Peyer's patch (tissue), 4 donors: ENCODE measurements at regions not wholly inside any gene's neighbourhood (a gene's known extent, or its start where the extent isn't known, plus 50 kb on each side); places are given as distances from the start of the nearest gene placed in this dataset.
"Not testable (repeated sequence)": the region's sequence is repeated elsewhere in the genome, so short reads cannot be mapped to it uniquely, and the experiment has no call there.

Experiments
- DNase-seq, 3 donors: peaks; one replicate each; pipeline ENCODE4 v3.0.0-alpha.2; 2017 to 2019
- H3K27ac ChIP-seq, 4 donors: fragments of 200-600 bp; sonication (generic); one replicate each; pipeline ENCODE4 v1.5.1; 2016 to 2019
- H3K27me3 ChIP-seq, 2 donors: fragments of 200-600 bp; sonication (generic); one replicate each; pipeline ENCODE4 v1.5.1; 2019
- H3K36me3 ChIP-seq, 3 donors: fragments of 200-600 bp; sonication (generic); one replicate each; pipeline ENCODE4 v1.5.1; 2016 to 2019
- H3K4me1 ChIP-seq, 4 donors: fragments of 200-600 bp; sonication (generic); one replicate each; pipeline ENCODE4 v1.5.1; 2016 to 2019
- H3K4me3 ChIP-seq, 4 donors: fragments of 200-600 bp; sonication (generic); 1 replicate in 3 of 4; 2 replicates in 1 of 4; pipeline ENCODE4 v1.5.1; 2016 to 2019; ENCODE audit warnings: mild to moderate bottlenecking in 1 of 4
- H3K9me3 ChIP-seq, 4 donors: fragments of 200-600 bp; sonication (generic); one replicate each; pipeline ENCODE4 v1.5.1; 2016 to 2019; ENCODE audit warnings: mild to moderate bottlenecking in 1 of 4
- POLR2A ChIP-seq, 2 donors: fragments of 450-650 bp; IDR thresholded peaks; one replicate each; pipeline ENCODE4 v1.5.1; 2017; ENCODE audit warnings: antibody characterized with exemption in 2 of 2, mild to moderate bottlenecking in 2 of 2, moderate library complexity in 2 of 2
- TF ChIP-seq, protein P1 (sequence below), 6 experiments: fragments of 450-650 bp in 4 of 6; fragments of 200-600 bp in 2 of 6; sonication (generic) in 1 of 6; IDR thresholded peaks; one replicate each; pipeline ENCODE4 v1.5.1; 2017 to 2019; ENCODE audit warnings: antibody characterized with exemption in 6 of 6, mild to moderate bottlenecking in 3 of 6, moderate library complexity in 1 of 6

DNA sequence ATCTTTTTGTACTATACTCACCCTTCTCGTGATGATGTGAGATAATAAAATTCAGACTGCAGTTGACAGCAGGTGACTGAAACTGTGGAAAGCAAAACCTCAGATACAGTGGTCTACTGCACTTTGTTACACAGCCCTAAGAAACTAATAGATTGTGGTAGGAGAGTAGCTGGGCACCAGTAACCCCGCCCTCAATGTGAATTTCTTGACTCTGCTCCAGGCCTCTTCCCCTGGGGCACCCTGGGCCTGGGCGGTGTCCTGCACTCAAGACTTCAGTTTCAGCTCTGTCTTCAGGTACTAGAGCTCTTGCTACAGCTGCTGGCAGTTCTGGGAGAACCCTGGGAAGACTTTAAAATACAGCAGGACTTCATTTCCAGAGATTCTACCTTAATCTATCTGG, 197.6 kb upstream of the AVPR1A start:
- no peaks in the 10 kb centered on the region for H3K9me3 ChIP-seq
- H3K4me3 ChIP-seq = no peak overlapping the region
- no peak for TF ChIP-seq POLR2A (IDR thresholded peaks at IDR 0.05)
- TF ChIP-seq, protein P1, sequence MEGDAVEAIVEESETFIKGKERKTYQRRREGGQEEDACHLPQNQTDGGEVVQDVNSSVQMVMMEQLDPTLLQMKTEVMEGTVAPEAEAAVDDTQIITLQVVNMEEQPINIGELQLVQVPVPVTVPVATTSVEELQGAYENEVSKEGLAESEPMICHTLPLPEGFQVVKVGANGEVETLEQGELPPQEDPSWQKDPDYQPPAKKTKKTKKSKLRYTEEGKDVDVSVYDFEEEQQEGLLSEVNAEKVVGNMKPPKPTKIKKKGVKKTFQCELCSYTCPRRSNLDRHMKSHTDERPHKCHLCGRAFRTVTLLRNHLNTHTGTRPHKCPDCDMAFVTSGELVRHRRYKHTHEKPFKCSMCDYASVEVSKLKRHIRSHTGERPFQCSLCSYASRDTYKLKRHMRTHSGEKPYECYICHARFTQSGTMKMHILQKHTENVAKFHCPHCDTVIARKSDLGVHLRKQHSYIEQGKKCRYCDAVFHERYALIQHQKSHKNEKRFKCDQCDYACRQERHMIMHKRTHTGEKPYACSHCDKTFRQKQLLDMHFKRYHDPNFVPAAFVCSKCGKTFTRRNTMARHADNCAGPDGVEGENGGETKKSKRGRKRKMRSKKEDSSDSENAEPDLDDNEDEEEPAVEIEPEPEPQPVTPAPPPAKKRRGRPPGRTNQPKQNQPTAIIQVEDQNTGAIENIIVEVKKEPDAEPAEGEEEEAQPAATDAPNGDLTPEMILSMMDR (IDR thresholded peaks at IDR 0.05) = no peak
- no peaks in the 10 kb centered on the region for H3K4me1 ChIP-seq
- no peak overlapping the region for H3K27ac ChIP-seq
- no peaks in the 10 kb centered on the region for H3K36me3 ChIP-seq
- H3K27me3 ChIP-seq = no peaks in the 10 kb centered on the region
- DNase-seq = no peak

- DNase-seq, H3K9me3 ChIP-seq, H3K36me3 ChIP-seq, H3K27me3 ChIP-seq, H3K4me1 ChIP-seq, H3K27ac ChIP-seq, H3K4me3 ChIP-seq: not testable (repeated sequence)
These were observed 186.2 kb upstream of the AVPR1A start for GRCh38 chr12:63337158-63337557.

GRCh38 chr12:63326260-63326659, 175.3 kb upstream of the AVPR1A start:
- Histone ChIP-seq H3K4me1 (no peaks in the 10 kb centered on the region), H3K9me3 (no peaks in the 10 kb centered on the region), H3K27ac (no peak overlapping the region), H3K36me3 (no peaks in the 10 kb centered on the region), H3K27me3 (no peaks in the 10 kb centered on the region), H3K4me3 (no peak overlapping the region)
- TF ChIP-seq, protein P1 (IDR thresholded peaks at IDR 0.05) = no peak
- TF ChIP-seq POLR2A (IDR thresholded peaks at IDR 0.05) = no peak
- DNase-seq = no peak

DNA sequence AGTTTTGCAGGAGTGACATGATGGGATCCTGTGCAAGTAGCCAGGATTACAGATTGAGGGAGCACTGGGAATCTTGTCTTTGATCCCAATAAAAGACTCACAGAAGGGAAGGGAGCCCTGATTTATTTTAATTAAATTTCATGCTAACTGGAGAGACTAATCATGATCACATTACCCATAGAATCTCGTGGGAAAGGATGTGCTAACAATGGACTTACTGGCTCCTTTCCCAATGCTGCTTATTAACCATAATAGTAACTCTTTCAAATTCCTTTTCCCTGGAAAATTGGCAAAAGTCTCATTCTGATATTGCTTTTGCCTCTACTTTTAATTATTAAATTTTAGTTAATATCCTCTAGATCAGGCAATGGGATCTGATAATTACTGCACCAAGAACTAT, 174.8 kb upstream of the AVPR1A start:
- Histone ChIP-seq H3K9me3 (no peaks in the 10 kb centered on the region), H3K4me1 (no peaks in the 10 kb centered on the region), H3K36me3 (no peaks in the 10 kb centered on the region), H3K27me3 (no peaks in the 10 kb centered on the region), H3K4me3 (no peak overlapping the region), H3K27ac (no peak overlapping the region)
- TF ChIP-seq, protein P1 (IDR thresholded peaks at IDR 0.05) = no peak
- TF ChIP-seq POLR2A (IDR thresholded peaks at IDR 0.05) = no peak
- no peak for DNase-seq

GRCh38 chr12:63323942-63324341, 172.9 kb upstream of the AVPR1A start:
- TF ChIP-seq, protein P1 (IDR thresholded peaks at IDR 0.05) = no peak
- no peak for TF ChIP-seq POLR2A (IDR thresholded peaks at IDR 0.05)
- Histone ChIP-seq H3K27ac (no peak overlapping the region), H3K9me3 (no peaks in the 10 kb centered on the region), H3K4me3 (no peak overlapping the region), H3K36me3 (no peaks in the 10 kb centered on the region), H3K27me3 (no peaks in the 10 kb centered on the region), H3K4me1 (no peaks in the 10 kb centered on the region)
- DNase-seq = no peak

GRCh38 chr12:63321373-63321772, 170.4 kb upstream of the AVPR1A start:
- no peaks in the 10 kb centered on the region for H3K4me1 ChIP-seq
- H3K27me3 ChIP-seq = no peaks in the 10 kb centered on the region
- TF ChIP-seq, protein P1 (IDR thresholded peaks at IDR 0.05) = no peak
- no peak for TF ChIP-seq POLR2A (IDR thresholded peaks at IDR 0.05)
- no peak overlapping the region for H3K27ac ChIP-seq
- no peak overlapping the region for H3K4me3 ChIP-seq
- H3K36me3 ChIP-seq = no peaks in the 10 kb centered on the region
- DNase-seq = no peak
- H3K9me3 ChIP-seq = no peaks in the 10 kb centered on the region
